Endodermal cell (in vitro differentiated cells): ENCODE measurements at regions not wholly inside any gene's neighbourhood (a gene's known extent, or its start where the extent isn't known, plus 50 kb on each side); places are given as distances from the start of the nearest gene placed in this dataset.
"Not testable (repeated sequence)": the region's sequence is repeated elsewhere in the genome, so short reads cannot be mapped to it uniquely, and the experiment has no call there.

Experiments used
- DNase-seq: peaks from one replicate; pipeline ENCODE4 v3.0.0-alpha.2; 2017
- H3K27ac ChIP-seq: 2 replicates; pipeline ENCODE4 v1.5.1; 2013; ENCODE audit warnings: mild to moderate bottlenecking, low read depth, low read length, moderate library complexity
- H3K27me3 ChIP-seq: 2 replicates; pipeline ENCODE4 v1.6.1; 2013; ENCODE audit warnings: mild to moderate bottlenecking, low read length, moderate library complexity; ENCODE audit not compliant: insufficient read depth, control insufficient read depth, poor library complexity, severe bottlenecking
- H3K36me3 ChIP-seq: 2 replicates; pipeline ENCODE4 v1.7.0; 2013; ENCODE audit warnings: mild to moderate bottlenecking, low read length, moderate library complexity; ENCODE audit not compliant: control insufficient read depth, insufficient read depth
- H3K4me1 ChIP-seq: one replicate; pipeline ENCODE4 v1.7.0; 2013; ENCODE audit warnings: low read length; ENCODE audit not compliant: control insufficient read depth, insufficient read depth
- H3K4me3 ChIP-seq: 2 replicates; pipeline ENCODE4 v1.5.1; 2013; ENCODE audit warnings: mild to moderate bottlenecking, low read length, moderate library complexity
- H3K9ac ChIP-seq: 2 replicates; pipeline ENCODE4 v1.6.1; 2013; ENCODE audit warnings: mild to moderate bottlenecking, low read length, moderate library complexity; ENCODE audit not compliant: poor library complexity, severe bottlenecking; ENCODE audit errors: extremely low read depth
- H3K9me3 ChIP-seq: 2 replicates; pipeline ENCODE4 v1.6.1; 2013; ENCODE audit warnings: mild to moderate bottlenecking, low read length, moderate library complexity; ENCODE audit not compliant: control insufficient read depth
- H3K27ac Mint-ChIP-seq: 2 replicates; pipeline ENCODE4 v1.8.0; 2020; ENCODE audit warnings: mixed read lengths
- H3K27me3 Mint-ChIP-seq: 2 replicates; pipeline ENCODE4 v1.8.0; 2021; ENCODE audit warnings: mild to moderate bottlenecking, mixed read lengths; ENCODE audit not compliant: insufficient read depth
- H3K36me3 Mint-ChIP-seq: 2 replicates; pipeline ENCODE4 v1.8.0; 2020; ENCODE audit warnings: low read depth, mixed read lengths
- H3K4me1 Mint-ChIP-seq: 2 replicates; pipeline ENCODE4 v1.8.0; 2020; ENCODE audit warnings: mixed read lengths
- H3K4me3 Mint-ChIP-seq: 2 replicates; pipeline ENCODE4 v1.8.0; 2020; ENCODE audit warnings: mild to moderate bottlenecking, moderate library complexity, mixed read lengths
- H3K9me3 Mint-ChIP-seq: 2 replicates; pipeline ENCODE4 v1.8.0; 2020; ENCODE audit warnings: mild to moderate bottlenecking, mixed read lengths
- WGBS, 2 experiments: methylation state at CpG; one replicate each; pipeline versions ENCODE4 v1.1.5 to v1.1.7; 2013; ENCODE audit warnings: missing lambda C conversion rate in 2 of 2, mixed read lengths in 1 of 2; ENCODE audit not compliant: insufficient coverage in 1 of 2, insufficient read length in 1 of 2; 5-methylcytosine and 5-hydroxymethylcytosine counted together
- TF ChIP-seq, protein P1 (sequence below): fragments of 200-600 bp; sonication (generic); conservative IDR thresholded peaks from 2 replicates; pipeline ENCODE4 v1.5.0; 2021; ENCODE audit warnings: antibody characterized with exemption, mild to moderate bottlenecking

DNA sequence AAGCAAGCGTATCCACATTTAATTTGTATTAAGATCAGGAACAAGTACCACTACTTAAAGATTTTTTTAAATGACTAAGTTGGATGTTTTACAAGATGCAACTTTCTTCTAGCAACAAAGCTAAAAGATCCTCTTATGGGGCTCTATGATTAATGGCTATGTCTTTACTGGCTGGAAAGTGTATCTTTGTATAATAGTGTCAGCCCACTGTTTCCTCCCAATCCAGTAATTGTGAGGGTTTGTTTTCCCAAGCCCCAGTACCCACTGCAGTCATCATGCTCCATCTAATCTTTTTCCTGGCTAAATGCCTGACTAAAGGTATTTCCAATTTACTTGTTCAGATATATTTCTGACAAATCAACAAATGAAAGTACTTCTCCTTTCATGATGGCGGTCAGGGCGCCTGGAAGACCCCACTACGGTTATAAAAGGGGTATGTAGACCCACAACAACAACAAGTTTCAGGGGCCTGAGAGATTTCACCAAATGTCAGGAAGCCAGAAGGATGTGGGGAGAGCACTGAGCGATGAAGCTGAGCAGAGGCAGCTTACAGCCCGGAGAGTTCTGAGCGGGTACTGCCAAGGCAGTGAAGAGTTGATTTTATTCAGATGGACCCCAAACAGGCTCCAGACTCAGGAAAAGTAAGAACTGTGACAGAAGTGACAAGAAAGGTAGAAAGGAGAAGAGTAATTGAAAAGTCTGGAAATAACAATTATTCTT lies 222.6 kb upstream of the KLF14 start:
- Histone ChIP-seq H3K4me3 (no peak overlapping the region), H3K4me1 (no peaks in the 10 kb centered on the region), H3K27ac (no peak overlapping the region), H3K27me3 (no peaks in the 10 kb centered on the region), H3K9ac (no peak overlapping the region), H3K9me3 (no peaks in the 10 kb centered on the region), H3K36me3 (no peaks in the 10 kb centered on the region)
- no peak overlapping the region for H3K4me3 Mint-ChIP-seq
- no peak overlapping the region for H3K27ac Mint-ChIP-seq
- no peaks in the 10 kb centered on the region for H3K4me1 Mint-ChIP-seq
- DNase-seq: no peak
- peaks cover 6% of the 10 kb centered on the region for H3K36me3 Mint-ChIP-seq
- TF ChIP-seq, protein P1, sequence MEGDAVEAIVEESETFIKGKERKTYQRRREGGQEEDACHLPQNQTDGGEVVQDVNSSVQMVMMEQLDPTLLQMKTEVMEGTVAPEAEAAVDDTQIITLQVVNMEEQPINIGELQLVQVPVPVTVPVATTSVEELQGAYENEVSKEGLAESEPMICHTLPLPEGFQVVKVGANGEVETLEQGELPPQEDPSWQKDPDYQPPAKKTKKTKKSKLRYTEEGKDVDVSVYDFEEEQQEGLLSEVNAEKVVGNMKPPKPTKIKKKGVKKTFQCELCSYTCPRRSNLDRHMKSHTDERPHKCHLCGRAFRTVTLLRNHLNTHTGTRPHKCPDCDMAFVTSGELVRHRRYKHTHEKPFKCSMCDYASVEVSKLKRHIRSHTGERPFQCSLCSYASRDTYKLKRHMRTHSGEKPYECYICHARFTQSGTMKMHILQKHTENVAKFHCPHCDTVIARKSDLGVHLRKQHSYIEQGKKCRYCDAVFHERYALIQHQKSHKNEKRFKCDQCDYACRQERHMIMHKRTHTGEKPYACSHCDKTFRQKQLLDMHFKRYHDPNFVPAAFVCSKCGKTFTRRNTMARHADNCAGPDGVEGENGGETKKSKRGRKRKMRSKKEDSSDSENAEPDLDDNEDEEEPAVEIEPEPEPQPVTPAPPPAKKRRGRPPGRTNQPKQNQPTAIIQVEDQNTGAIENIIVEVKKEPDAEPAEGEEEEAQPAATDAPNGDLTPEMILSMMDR: no peak
- no peaks in the 10 kb centered on the region for H3K9me3 Mint-ChIP-seq
- WGBS, 2 experiments: 90 to 91% methylated on average over 6 to 7 of the region's 7 CpGs
- H3K27me3 Mint-ChIP-seq: no peaks in the 10 kb centered on the region

DNA sequence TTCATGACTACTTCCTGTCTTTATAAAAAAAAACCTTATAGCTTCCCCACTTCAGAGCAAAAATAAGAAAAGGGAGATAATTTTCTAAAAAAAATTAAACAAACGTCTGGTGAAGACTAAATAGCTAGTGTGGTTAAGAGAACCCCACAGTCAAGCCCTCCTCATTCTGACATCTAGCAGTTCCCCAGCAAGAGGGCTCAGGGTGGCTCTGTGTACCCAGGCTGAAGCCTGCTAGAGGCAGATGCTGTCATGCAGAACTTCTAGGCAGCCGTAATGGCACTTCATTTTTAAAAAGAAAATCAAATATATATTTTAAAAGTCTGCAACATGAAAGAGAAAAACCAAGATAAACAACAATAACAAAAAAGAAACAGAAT lies 223.1 kb upstream of the KLF14 start:
- no peak for DNase-seq
- Histone ChIP-seq H3K9me3 (no peaks in the 10 kb centered on the region), H3K36me3 (no peaks in the 10 kb centered on the region), H3K4me1 (no peaks in the 10 kb centered on the region), H3K27ac (no peak overlapping the region), H3K9ac (no peak overlapping the region), H3K27me3 (no peaks in the 10 kb centered on the region), H3K4me3 (no peak overlapping the region)
- H3K9me3 Mint-ChIP-seq: no peaks in the 10 kb centered on the region
- no peaks in the 10 kb centered on the region for H3K27me3 Mint-ChIP-seq
- TF ChIP-seq, protein P1: no peak
- H3K4me3 Mint-ChIP-seq: no peak overlapping the region
- H3K27ac Mint-ChIP-seq: no peak overlapping the region
- WGBS, 2 experiments: 83% methylated on average over 2 of the region's 2 CpGs; no CpG with 5 or more reads in 1 of the 2 experiments
- no peaks in the 10 kb centered on the region for H3K4me1 Mint-ChIP-seq
- peaks cover 6% of the 10 kb centered on the region for H3K36me3 Mint-ChIP-seq

DNA sequence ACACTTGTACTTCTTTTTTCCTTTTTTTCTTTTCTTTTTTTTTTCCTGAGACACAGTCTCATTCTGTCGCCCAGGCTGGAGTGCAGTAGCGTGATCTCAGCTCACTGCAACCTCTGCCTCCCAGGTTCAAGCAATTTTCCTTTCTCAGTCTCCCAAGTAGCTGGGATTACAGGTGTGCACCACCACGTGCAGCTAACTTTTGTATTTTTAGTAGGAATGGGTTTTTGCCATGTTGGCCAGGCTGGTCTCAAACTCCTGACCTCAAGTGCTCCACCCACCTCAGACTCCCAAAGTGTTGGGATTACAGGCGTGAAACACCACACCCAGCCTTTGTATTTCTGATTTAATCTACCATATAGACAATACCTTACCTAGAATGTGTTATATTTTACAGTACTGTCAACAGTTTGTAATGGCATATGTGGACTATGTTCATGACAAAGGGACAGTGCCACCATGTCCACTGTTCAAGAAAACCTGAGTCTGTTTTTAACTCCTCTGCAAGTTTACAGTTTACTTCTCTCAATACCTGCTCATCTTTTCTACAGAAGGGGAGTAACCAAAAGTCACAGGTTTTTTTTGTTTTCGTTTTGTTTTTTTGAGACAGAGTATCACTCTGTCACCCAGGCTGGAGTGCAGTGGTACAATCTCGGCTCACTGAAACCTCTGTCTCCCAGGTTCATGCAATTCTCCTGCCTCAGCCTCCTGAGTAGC lies 223.9 kb upstream of the KLF14 start:
- not testable (repeated sequence) for H3K27me3 ChIP-seq, H3K27ac Mint-ChIP-seq, H3K9me3 ChIP-seq, H3K27me3 Mint-ChIP-seq, H3K4me3 ChIP-seq, H3K27ac ChIP-seq, H3K9ac ChIP-seq, H3K36me3 ChIP-seq, H3K4me3 Mint-ChIP-seq, DNase-seq, H3K4me1 ChIP-seq, H3K9me3 Mint-ChIP-seq, H3K4me1 Mint-ChIP-seq, H3K36me3 Mint-ChIP-seq
- WGBS, 2 experiments: 86 to 94% methylated on average over 2 to 6 of the region's 6 CpGs
